ENCODE measurements at regions not wholly inside any gene's neighbourhood (a gene's known extent, or its start where the extent isn't known, plus 50 kb on each side); places are given as distances from the start of the nearest gene placed in this dataset.

GRCh38 chr6:105769197-105769596 is 316.9 kb upstream of the PRDM1 start:
- TF ChIP-seq ZNF311 (tag by site-specific recombination; IDR thresholded peaks at IDR 0.05; ENCODE audit: borderline replicate concordance) (no peak), ZNF549 (tag by site-specific recombination; IDR thresholded peaks at IDR 0.05) (no peak), ZNF24 (tag by site-specific recombination; IDR thresholded peaks at IDR 0.05) (no peak), REST (tag by site-specific recombination; IDR thresholded peaks at IDR 0.05) (no peak), ZBTB7A (tag by site-specific recombination; IDR thresholded peaks at IDR 0.05; ENCODE audit: low read depth) (no peak), ZNF830 (tag by site-specific recombination; IDR thresholded peaks at IDR 0.05; ENCODE audit: low read depth) (no peak), CTCF (tag by site-specific recombination; IDR thresholded peaks at IDR 0.05) (no peak), ATF2 (tag by site-specific recombination; IDR thresholded peaks at IDR 0.05; ENCODE audit: low read depth) (no peak), ZNF704 (tag by site-specific recombination; IDR thresholded peaks at IDR 0.05) (no peak), HIC1 (tag by site-specific recombination; IDR thresholded peaks at IDR 0.05) (no peak), ZBTB48 (tag by site-specific recombination; IDR thresholded peaks at IDR 0.05) (no peak), ZNF239 (tag by site-specific recombination; IDR thresholded peaks at IDR 0.05) (no peak)
